Right lobe of liver (tissue), 4 donors: ENCODE measurements at regions not wholly inside any gene's neighbourhood (a gene's known extent, or its start where the extent isn't known, plus 50 kb on each side); places are given as distances from the start of the nearest gene placed in this dataset.

ENCODE experiments used
- CTCF ChIP-seq, 4 donors: fragments of 200-600 bp in 3 of 4; fragments of 450-650 bp in 1 of 4; IDR thresholded peaks; one replicate each; pipeline versions ENCODE4 v1.5.1 to v1.8.0; 2016 to 2022; ENCODE audit warnings: antibody characterized with exemption in 4 of 4, mild to moderate bottlenecking in 2 of 4
- POLR2A ChIP-seq: fragments of 450-650 bp; IDR thresholded peaks from one replicate; pipeline ENCODE4 v1.6.1; 2017; ENCODE audit warnings: antibody characterized with exemption, mild to moderate bottlenecking
- donor health status: DM: no; HTN: no; CAD: no.
- donor health status: DM: no; HTN: no; CAD: no.
- donor health status: DM: no; HTN: yes; CAD: no.

GRCh38 chr7:45460379-45460778 is 113.8 kb upstream of the ADCY1 start:
- TF ChIP-seq CTCF (IDR thresholded peaks at IDR 0.05) (no peak), POLR2A (no peak)
